Activated naive CD8-positive, alpha-beta T cell treated with anti-CD3 and anti-CD28 coated beads for 36 hours (primary cell): ENCODE measurements at regions not wholly inside any gene's neighbourhood (a gene's known extent, or its start where the extent isn't known, plus 50 kb on each side); places are given as distances from the start of the nearest gene placed in this dataset.

ENCODE experiments used
- DNase-seq: peaks from one replicate; pipeline ENCODE4 v3.0.0; 2021
- H3K27ac Mint-ChIP-seq: one replicate; pipeline ENCODE4 v1.8.0; 2022; ENCODE audit warnings: mild to moderate bottlenecking, moderate library complexity, mixed read lengths
- H3K27me3 Mint-ChIP-seq: one replicate; pipeline ENCODE4 v1.8.0; 2022; ENCODE audit warnings: mild to moderate bottlenecking, mixed read lengths
- H3K36me3 Mint-ChIP-seq: one replicate; pipeline ENCODE4 v1.8.0; 2021; ENCODE audit warnings: mild to moderate bottlenecking, mixed read lengths
- H3K4me1 Mint-ChIP-seq: one replicate; pipeline ENCODE4 v1.8.0; 2021; ENCODE audit warnings: mixed read lengths
- H3K4me3 Mint-ChIP-seq: one replicate; pipeline ENCODE4 v1.8.0; 2022; ENCODE audit warnings: mild to moderate bottlenecking, moderate library complexity, mixed read lengths
- H3K9me3 Mint-ChIP-seq: one replicate; pipeline ENCODE4 v1.8.0; 2022; ENCODE audit warnings: mixed read lengths

DNA sequence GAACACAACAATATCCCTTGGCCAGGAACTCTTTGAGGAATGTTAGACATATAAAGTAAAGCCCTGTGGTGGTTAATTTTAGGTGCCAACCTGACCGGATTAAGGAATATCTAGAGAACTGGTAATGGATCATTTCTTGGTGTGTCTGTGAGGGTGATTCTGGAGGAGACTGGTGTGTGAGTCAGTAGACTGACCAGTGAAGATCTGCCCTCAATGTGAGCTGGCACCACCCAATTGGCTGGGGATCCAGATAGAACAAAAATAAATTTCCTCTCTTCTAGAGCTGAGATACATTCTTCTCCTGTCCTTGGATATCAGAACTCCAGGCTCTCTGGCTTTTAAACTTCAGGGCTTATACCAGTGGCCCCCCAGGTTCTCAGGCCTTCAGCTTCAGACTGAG lies 56.2 kb upstream of the TNPO1 start:
- no peak overlapping the region for H3K4me3 Mint-ChIP-seq
- no peak overlapping the region for H3K27ac Mint-ChIP-seq

DNA sequence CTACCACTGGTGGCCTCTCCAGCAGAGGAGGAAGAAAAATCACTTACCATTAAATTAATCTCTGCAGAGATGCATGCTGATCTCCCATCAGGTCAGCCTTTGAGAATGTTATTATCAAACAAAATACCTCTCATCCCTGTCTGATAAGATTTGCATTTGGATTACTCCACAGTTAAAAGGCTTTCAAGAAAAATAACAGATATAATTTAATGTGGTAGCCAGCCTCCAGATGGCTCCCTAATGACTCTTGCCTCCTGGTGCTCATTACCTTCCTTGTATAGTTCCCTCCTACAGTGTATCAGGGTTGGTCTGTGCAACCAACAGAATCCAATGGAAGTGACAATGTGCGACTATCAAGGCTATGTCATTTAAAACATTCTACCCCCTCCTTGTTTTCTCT lies 63.6 kb upstream of the TNPO1 start:
- Mint-ChIP-seq H3K4me3 (no peak overlapping the region), H3K27ac (no peak overlapping the region), H3K4me1 (no peaks in the 10 kb centered on the region), H3K27me3 (peaks cover 7% of the 10 kb centered on the region), H3K9me3 (no peaks in the 10 kb centered on the region), H3K36me3 (no peaks in the 10 kb centered on the region)
- DNase-seq = no peak

More for the DNA sequence above, 56.2 kb upstream of the TNPO1 start:
- no peaks in the 10 kb centered on the region for H3K36me3 Mint-ChIP-seq
- peaks cover 24% of the 10 kb centered on the region for H3K27me3 Mint-ChIP-seq
- H3K9me3 Mint-ChIP-seq = no peaks in the 10 kb centered on the region
- no peak for DNase-seq
- no peaks in the 10 kb centered on the region for H3K4me1 Mint-ChIP-seq

DNA sequence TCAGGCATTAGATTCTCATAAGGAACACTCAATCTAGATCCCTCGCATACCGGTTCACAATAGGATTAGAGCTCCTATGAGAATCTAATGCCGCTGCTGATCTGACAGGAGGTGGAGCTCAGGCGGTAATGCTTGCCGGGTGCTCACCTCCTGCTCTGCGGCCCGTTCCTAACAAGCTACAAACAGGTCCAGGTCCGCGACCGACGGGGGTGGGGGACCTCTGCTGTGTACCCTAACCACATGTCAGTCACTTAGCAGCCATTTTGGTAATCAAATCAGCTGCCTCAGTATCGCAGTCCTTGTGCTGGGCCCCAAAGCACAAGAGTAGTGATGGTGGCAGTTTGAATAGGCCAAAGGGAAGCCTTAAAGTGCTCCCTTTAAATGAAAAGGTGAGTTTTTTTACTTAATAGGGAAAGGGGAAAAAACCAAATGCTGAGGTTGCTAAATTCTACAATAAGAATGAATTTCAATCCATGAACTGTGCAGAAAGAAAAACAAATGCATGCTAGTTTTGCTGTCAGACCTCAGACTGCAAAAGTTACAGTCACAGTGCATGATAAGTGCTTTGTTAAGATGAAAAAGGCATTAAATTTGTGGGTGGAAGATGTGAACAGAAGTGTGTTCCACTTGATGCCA lies 67.0 kb upstream of the TNPO1 start:
- peaks cover 4% of the 10 kb centered on the region for H3K27me3 Mint-ChIP-seq
- H3K9me3 Mint-ChIP-seq = peaks cover 1% of the 10 kb centered on the region
- H3K27ac Mint-ChIP-seq = no peak overlapping the region
- no peaks in the 10 kb centered on the region for H3K36me3 Mint-ChIP-seq
- H3K4me1 Mint-ChIP-seq = no peaks in the 10 kb centered on the region
- no peak overlapping the region for H3K4me3 Mint-ChIP-seq
- DNase-seq = no peak

DNA sequence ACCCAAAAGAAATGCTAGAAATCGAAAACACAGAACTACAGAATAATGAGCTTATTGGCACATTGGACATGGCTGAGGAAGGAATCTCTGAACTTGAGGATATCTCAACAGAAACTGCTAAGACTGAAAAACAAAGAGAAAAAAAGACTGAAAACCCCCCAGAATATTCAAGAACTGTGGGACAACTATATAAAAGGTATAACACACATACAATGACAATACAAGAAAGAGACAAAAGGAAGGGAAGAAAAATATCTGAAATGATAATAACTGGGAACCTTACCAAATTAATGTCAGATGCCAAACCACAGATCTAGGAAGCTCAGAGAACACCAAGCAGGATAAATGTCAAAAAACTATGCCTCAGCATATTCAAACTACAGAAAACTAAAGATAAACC lies 68.6 kb upstream of the TNPO1 start:
- Mint-ChIP-seq H3K36me3 (no peaks in the 10 kb centered on the region), H3K27ac (no peak overlapping the region), H3K4me3 (no peak overlapping the region), H3K27me3 (peaks cover 10% of the 10 kb centered on the region), H3K4me1 (no peaks in the 10 kb centered on the region), H3K9me3 (peaks cover 1% of the 10 kb centered on the region)
- DNase-seq = no peak

DNA sequence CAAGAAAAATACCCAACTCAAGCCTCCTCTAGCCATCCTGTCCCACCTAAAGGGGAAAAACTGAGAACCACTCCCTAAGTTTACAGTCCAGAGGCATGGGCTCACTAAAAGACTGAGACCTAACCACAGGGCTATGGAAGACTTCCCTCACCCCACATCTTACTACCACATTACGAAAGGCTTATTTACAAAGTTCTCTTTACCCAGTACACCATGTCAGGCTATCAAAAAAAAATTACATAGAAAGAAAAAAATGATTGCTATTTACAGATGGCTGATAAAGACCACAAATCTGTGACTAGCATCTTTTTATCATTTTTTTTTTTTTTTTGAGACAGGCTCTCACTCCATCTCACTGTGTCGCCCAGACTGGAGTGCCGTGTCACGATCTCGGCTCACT lies 69.7 kb upstream of the TNPO1 start:
- Mint-ChIP-seq H3K4me3 (no peak overlapping the region), H3K36me3 (no peaks in the 10 kb centered on the region)

DNA sequence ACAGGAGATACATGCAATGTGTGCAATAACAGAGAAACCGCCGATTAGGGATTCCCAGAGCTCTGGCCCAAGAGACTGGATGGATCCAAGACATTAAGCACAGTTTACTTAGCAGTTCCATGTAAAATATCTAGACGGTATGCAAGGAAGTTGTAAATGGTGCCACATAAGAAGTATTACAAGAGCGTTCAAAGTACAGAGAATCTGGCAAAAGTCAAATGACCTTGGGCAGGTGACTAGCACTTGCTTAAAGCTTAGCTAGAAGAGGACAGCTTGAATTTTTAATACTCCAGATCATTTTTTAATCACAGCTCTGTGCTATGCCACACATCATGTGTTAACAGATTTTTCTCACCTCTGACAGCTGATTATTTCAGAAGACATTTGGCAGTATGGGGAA lies 72.3 kb upstream of the TNPO1 start:
- DNase-seq = no peak
- Mint-ChIP-seq H3K27ac (no peak overlapping the region), H3K4me1 (no peaks in the 10 kb centered on the region), H3K9me3 (peaks cover 1% of the 10 kb centered on the region), H3K4me3 (no peak overlapping the region), H3K27me3 (peaks cover 11% of the 10 kb centered on the region), H3K36me3 (no peaks in the 10 kb centered on the region)

More for the DNA sequence above, 69.7 kb upstream of the TNPO1 start:
- Mint-ChIP-seq H3K4me1 (no peaks in the 10 kb centered on the region), H3K9me3 (peaks cover 1% of the 10 kb centered on the region), H3K27me3 (peaks cover 11% of the 10 kb centered on the region), H3K27ac (no peak overlapping the region)
- DNase-seq = no peak

DNA sequence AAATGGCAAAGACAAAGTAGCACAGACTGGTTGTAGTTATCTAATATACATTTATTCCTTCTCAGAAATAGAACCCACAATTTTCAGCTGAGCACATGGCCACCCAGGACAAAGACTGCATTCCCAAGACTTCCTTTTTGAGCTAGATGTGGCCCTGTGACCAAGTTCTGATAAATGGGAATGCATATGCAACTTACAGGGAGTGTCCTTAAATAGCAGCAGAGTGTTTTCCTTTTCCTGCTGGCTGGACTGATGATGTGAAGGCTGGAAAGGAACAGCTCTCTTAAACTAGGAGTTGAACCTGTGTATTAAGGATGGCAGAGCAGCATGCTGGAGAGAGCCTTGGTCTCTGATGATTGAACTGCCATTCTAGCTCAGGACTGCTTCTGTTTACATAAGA lies 74.7 kb upstream of the TNPO1 start:
- H3K4me1 Mint-ChIP-seq = no peaks in the 10 kb centered on the region
- DNase-seq = no peak
- no peaks in the 10 kb centered on the region for H3K36me3 Mint-ChIP-seq
- H3K27ac Mint-ChIP-seq = no peak overlapping the region
- H3K27me3 Mint-ChIP-seq = peaks cover 11% of the 10 kb centered on the region
- no peaks in the 10 kb centered on the region for H3K9me3 Mint-ChIP-seq
- H3K4me3 Mint-ChIP-seq = no peak overlapping the region

DNA sequence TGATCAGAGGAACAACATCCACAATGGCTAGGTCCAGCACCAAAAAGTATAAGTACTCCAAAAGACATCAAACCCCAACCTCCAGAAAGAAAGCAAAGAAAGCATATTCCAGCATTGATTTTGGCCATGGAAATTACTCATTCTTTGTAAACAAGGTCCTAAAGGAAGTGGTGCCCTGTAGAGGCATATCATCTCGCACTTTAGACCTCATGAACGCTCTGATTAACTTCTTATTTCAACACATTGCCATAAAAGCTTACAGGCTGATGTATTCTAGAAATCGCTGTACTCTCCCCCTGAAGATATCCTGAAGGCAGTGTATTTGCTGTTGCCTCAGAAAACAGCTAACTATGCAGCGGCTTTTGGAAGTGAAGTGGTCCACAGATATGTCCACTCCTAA lies 82.7 kb upstream of the TNPO1 start:
- H3K9me3 Mint-ChIP-seq = peaks cover under 1% of the 10 kb centered on the region
- H3K27ac Mint-ChIP-seq = no peak overlapping the region
- peaks cover 9% of the 10 kb centered on the region for H3K27me3 Mint-ChIP-seq
- no peak for DNase-seq
- H3K36me3 Mint-ChIP-seq = no peaks in the 10 kb centered on the region
- H3K4me1 Mint-ChIP-seq = no peaks in the 10 kb centered on the region
- H3K4me3 Mint-ChIP-seq = no peak overlapping the region

DNA sequence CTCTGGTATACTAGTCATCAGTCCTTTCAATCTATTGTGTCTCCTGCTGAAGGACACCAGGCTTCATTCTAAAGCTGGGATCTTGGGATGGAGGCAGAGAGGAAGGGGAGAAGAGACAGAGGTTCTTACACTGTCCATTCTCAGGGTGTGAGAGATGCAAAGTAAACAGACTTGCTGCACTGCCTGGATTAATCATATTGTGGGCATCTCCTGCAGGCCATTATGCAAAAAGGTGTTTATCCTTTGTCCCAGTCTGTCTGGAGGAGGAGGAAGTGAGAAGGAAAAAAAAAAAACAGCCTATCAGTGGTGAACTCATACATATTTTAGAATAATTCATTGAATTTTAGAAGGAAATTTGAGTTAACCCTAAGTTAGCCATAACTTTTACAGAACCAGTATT lies 92.9 kb upstream of the TNPO1 start:
- H3K27me3 Mint-ChIP-seq = peaks cover 11% of the 10 kb centered on the region
- no peaks in the 10 kb centered on the region for H3K4me1 Mint-ChIP-seq
- no peak overlapping the region for H3K4me3 Mint-ChIP-seq
- no peaks in the 10 kb centered on the region for H3K9me3 Mint-ChIP-seq
- H3K27ac Mint-ChIP-seq = no peak overlapping the region
- DNase-seq = no peak
- H3K36me3 Mint-ChIP-seq = no peaks in the 10 kb centered on the region

DNA sequence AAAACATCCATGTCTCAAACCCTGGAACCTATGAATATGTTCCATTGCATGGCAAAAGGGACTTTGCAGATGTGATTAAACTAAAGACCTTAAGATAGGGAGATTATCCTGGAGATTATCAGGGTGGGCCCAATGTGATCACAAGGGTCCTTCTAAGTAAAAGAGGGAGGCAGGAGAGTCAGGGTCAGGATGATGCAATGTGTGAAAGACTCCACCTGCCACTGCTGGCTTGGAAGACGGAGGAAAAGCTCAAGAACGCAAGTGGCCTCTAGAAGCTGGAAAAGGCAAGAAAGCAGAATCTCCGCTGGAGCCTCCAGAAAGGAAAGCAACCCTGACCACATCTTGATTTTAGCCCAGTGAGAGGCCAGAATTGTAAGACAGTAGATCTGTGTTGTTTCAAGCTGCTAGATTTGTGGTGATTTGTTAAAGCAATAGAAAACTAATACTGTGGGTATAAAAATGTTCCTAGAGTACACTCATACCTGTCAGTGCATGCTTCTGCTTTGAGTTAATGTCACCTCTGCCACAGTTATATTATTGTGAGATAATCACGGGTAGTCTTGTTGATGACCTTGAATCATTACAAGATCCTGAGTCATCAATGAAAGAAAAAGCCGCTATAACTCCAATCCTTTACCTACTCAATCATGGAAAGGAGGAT lies 93.5 kb upstream of the TNPO1 start:
- no peak for DNase-seq
- no peaks in the 10 kb centered on the region for H3K36me3 Mint-ChIP-seq

DNA sequence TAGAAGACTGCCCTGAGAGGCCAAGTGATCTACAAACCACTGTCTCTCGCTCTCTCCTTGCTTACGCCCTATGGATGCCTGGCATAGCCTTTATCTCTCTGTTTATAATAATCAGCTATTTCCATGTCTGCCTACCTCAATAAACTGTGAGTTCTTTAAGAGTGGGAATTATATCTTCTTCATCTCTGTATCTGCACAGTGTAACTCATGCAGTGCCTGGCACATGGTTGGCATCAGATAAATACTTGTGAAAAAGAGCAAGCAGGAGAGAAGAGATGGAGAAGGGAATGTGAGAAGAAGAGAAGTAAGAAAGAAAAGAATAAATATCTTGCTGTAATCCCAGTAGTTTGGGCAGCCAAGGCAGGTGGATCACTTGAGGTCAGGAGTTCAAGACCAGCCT lies 94.6 kb upstream of the TNPO1 start:
- DNase-seq = no peak
- Mint-ChIP-seq H3K27ac (no peak overlapping the region), H3K9me3 (no peaks in the 10 kb centered on the region), H3K4me1 (no peaks in the 10 kb centered on the region), H3K27me3 (peaks cover 11% of the 10 kb centered on the region), H3K36me3 (no peaks in the 10 kb centered on the region), H3K4me3 (no peak overlapping the region)

More for the DNA sequence above, 93.5 kb upstream of the TNPO1 start:
- Mint-ChIP-seq H3K4me3 (no peak overlapping the region), H3K27ac (no peak overlapping the region), H3K27me3 (peaks cover 11% of the 10 kb centered on the region), H3K4me1 (no peaks in the 10 kb centered on the region), H3K9me3 (no peaks in the 10 kb centered on the region)

DNA sequence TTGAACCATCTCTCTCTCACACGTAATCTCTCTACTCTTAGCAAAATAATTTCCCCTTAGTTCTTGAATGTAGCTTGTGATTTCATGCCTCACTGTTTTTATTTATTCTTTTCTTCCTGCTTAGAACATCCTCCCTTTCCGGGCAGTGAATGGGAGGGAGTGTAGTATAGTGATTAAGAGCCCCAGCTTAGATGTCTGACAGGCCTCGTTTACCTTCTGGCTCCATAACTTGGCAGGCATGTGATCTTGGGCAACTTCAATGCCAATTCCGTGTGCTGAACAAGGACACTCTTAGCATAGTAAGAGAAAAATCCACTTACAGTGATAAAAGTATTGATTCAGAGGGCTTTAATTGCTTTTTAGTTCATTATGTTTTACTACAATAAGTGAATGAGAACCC lies 96.3 kb upstream of the TNPO1 start:
- H3K9me3 Mint-ChIP-seq = no peaks in the 10 kb centered on the region
- no peak for DNase-seq
- H3K27ac Mint-ChIP-seq = no peak overlapping the region
- peaks cover 3% of the 10 kb centered on the region for H3K27me3 Mint-ChIP-seq
- H3K4me3 Mint-ChIP-seq = no peak overlapping the region
- no peaks in the 10 kb centered on the region for H3K36me3 Mint-ChIP-seq
- H3K4me1 Mint-ChIP-seq = no peaks in the 10 kb centered on the region

DNA sequence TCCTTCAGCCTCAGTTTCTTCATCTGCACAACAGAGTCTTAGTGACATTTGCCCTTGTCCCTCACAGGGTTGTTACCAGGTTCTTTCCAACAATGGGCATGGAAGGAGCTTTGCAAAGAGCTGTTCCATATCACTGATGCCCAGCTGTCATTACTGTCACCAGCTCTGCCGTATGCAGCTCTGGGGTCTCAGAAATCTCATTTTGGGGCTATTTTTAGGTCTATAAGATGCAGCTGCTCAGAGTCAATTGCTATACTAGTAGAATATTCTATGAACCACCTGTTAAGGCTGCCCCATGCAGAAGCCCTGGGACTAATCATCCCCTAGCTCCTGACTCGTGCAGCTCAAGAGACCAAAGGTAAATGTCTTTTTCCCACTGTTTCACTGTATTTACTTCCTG lies 105.1 kb upstream of the TNPO1 start:
- Mint-ChIP-seq H3K4me3 (no peak overlapping the region), H3K36me3 (no peaks in the 10 kb centered on the region), H3K27me3 (peaks cover 10% of the 10 kb centered on the region), H3K9me3 (no peaks in the 10 kb centered on the region), H3K4me1 (no peaks in the 10 kb centered on the region), H3K27ac (no peak overlapping the region)
- DNase-seq = no peak

DNA sequence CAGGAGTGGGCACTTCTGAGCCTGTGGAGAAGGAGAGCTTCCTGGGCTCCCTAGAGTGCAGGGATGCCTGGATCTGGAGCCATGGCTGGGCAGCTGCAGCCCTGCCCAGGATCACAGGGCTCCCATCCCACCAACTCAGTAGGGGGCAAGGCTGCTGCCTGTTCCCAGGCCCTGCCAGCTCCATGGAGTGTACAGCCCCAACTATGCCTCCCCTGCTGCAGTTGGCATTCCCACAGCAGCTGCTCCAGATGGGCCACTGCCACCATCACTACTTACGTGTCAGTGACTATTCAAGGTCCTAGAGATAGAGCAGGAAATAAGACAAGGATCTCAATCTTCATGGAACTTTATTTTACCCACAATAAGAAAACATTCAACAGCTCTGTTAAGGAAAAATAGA lies 107.1 kb upstream of the TNPO1 start:
- H3K27me3 Mint-ChIP-seq = peaks cover 25% of the 10 kb centered on the region
- H3K36me3 Mint-ChIP-seq = no peaks in the 10 kb centered on the region
- DNase-seq = no peak
- no peaks in the 10 kb centered on the region for H3K9me3 Mint-ChIP-seq
- H3K27ac Mint-ChIP-seq = no peak overlapping the region
- no peaks in the 10 kb centered on the region for H3K4me1 Mint-ChIP-seq
- H3K4me3 Mint-ChIP-seq = no peak overlapping the region

DNA sequence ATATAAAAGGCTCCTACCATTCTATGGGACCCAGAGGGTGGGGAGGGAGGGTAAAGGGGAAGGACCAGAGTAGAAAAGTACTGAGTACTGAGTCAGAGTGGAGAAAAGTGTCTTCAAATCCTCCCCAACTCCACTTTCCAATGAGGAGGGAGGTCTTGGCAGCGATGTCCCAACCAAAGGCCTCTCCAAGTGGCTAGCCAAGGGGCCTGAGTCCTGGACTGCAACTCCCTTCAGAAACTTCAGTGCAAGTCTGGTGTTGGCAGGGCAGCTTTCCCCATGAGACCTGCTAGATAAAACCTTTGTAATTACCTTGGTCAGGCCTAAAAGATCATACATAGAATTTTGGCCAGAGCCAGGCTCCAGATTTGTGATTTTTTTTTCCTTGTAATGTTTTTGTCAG lies 111.3 kb upstream of the TNPO1 start:
- no peak for DNase-seq
- H3K4me1 Mint-ChIP-seq = no peaks in the 10 kb centered on the region
- H3K27me3 Mint-ChIP-seq = peaks cover 29% of the 10 kb centered on the region
- H3K4me3 Mint-ChIP-seq = no peak overlapping the region
- no peak overlapping the region for H3K27ac Mint-ChIP-seq
- no peaks in the 10 kb centered on the region for H3K36me3 Mint-ChIP-seq
- H3K9me3 Mint-ChIP-seq = peaks cover 2% of the 10 kb centered on the region

DNA sequence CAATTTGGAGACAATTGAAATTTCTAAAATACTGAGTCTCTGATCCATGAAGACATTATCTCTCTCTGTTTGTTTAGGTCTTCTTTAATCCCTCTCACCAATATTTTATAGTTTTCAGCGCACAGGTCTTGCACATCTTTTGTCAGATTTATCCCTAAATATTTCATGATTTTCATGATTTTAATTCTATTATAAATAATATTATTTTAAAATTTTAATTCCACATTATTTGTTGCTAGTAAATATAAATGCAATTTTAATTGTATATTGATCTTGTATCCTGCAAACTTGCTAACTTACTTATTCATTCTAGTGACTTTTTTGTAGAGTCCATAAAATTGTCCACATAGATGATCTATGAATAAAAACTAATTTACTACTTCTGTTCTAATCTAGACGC lies 112.6 kb upstream of the TNPO1 start:
- Mint-ChIP-seq H3K4me1 (no peaks in the 10 kb centered on the region), H3K9me3 (peaks cover 2% of the 10 kb centered on the region), H3K27ac (no peak overlapping the region), H3K27me3 (peaks cover 30% of the 10 kb centered on the region), H3K4me3 (no peak overlapping the region), H3K36me3 (no peaks in the 10 kb centered on the region)
- DNase-seq = no peak
